ENCODE measurements at regions not wholly inside any gene's neighbourhood (a gene's known extent, or its start where the extent isn't known, plus 50 kb on each side); places are given as distances from the start of the nearest gene placed in this dataset.
A peak's percentile ranks its signal among the peaks of the same experiment; 100 is the strongest.

DNA sequence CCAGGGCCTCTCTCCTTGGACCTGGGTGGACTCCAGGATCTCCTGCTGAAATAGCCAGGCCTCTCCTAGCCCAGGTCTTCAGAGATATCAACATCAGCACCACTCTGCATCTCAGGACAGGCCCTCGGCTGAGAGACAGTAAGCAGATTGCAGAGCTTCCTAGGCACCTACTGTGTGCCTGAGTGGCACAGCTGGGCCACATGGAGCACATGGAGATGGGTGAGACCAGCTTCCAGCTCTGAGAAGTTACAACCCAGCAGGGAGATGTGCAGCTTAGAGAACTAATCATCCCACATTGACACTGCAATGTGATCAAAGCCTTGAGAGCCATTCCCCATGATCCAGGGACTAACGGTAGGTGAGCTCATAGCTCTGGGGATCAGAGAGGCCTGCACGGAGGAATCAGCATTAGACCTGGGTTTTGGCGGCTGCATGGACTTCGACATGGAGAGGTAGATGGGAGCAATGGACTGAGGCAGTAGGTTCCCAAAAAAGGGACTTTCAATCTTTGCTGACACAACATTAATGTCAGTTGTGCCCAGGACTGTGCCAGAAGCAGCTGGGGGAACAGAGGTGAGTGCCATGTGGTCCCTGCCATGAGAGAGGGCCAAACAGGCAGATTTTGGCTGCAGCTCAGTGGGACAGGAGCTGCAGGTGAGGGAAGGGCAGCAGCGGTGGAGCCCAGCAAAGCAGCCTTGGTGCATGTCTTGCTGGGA is 76.0 kb upstream of the LEP start:
- CTCF ChIA-PET, result no interaction called here
- POLR2A ChIA-PET, result no interaction called here
- DNase-seq (ENCODE audit: extremely low spot score), result no peak
- no peak for TF ChIP-seq SP1 (IDR thresholded peaks at IDR 0.05)
- no peak for TF ChIP-seq FOXM1 (IDR thresholded peaks at IDR 0.05; ENCODE audit: borderline replicate concordance)
- TF ChIP-seq SUZ12 (IDR thresholded peaks at IDR 0.05), result no peak
- TF ChIP-seq LEF1 (IDR thresholded peaks at IDR 0.05; ENCODE audit: borderline replicate concordance), result no peak
- no peak for TF ChIP-seq ZNF384 (IDR thresholded peaks at IDR 0.05)
- no peak for TF ChIP-seq FOXA1 (IDR thresholded peaks at IDR 0.05)
- no peak for TF ChIP-seq ARNT (IDR thresholded peaks at IDR 0.05)
- TF ChIP-seq TARDBP (IDR thresholded peaks at IDR 0.05), result no peak
- no peak for TF ChIP-seq NFRKB (IDR thresholded peaks at IDR 0.05)
- TF ChIP-seq L3MBTL2 (conservative IDR thresholded peaks at IDR 0.05), result no peak
- TF ChIP-seq BHLHE40 (IDR thresholded peaks at IDR 0.05; ENCODE audit: borderline replicate concordance), result no peak
- no peak for TF ChIP-seq HDGF (IDR thresholded peaks at IDR 0.05; ENCODE audit: borderline replicate concordance)
- TF ChIP-seq FOXK2 (IDR thresholded peaks at IDR 0.05), result no peak
- TF ChIP-seq ELF4 (IDR thresholded peaks at IDR 0.05), result no peak
- TF ChIP-seq, protein P1, sequence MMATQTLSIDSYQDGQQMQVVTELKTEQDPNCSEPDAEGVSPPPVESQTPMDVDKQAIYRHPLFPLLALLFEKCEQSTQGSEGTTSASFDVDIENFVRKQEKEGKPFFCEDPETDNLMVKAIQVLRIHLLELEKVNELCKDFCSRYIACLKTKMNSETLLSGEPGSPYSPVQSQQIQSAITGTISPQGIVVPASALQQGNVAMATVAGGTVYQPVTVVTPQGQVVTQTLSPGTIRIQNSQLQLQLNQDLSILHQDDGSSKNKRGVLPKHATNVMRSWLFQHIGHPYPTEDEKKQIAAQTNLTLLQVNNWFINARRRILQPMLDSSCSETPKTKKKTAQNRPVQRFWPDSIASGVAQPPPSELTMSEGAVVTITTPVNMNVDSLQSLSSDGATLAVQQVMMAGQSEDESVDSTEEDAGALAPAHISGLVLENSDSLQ (IDR thresholded peaks at IDR 0.05), result no peak

GRCh38 chr7:128165927-128166420 is 75.1 kb upstream of the LEP start:
- POLR2A ChIA-PET, result no interaction called here
- CTCF ChIA-PET, result no interaction called here
- no peak for TF ChIP-seq ELF4 (IDR thresholded peaks at IDR 0.05)
- no peak for TF ChIP-seq LEF1 (IDR thresholded peaks at IDR 0.05; ENCODE audit: borderline replicate concordance)
- no peak for TF ChIP-seq TARDBP (IDR thresholded peaks at IDR 0.05)
- TF ChIP-seq SUZ12 (IDR thresholded peaks at IDR 0.05), result no peak
- TF ChIP-seq L3MBTL2 (conservative IDR thresholded peaks at IDR 0.05), result no peak
- DNase-seq (ENCODE audit: extremely low spot score), result no peak

DNA sequence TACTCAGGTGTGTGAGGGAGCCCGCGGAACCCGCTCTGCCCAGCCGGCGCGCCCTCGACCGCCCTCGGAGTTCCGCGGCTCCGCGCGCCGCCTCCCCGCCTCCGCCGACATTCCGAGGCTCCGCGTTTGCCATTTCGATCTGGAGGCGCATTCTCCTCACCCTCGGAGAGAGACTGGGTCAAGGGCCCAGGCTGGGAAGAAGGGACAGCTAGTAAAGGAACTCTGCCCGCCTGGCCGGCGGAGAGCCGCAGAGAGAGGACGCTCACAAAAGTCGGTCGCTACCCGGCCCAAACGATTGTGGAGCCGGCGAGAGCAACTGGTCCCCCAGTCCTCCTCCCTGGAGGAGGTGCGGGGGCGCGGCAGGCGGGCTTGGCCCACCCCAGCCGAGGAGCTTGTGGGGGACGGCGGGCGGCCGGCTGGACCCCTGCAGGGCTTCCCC is 74.5 kb upstream of the LEP start:
- TF ChIP-seq FOXA1 (IDR thresholded peaks at IDR 0.05) (no peak), HDGF (IDR thresholded peaks at IDR 0.05; ENCODE audit: borderline replicate concordance) (no peak), LEF1 (IDR thresholded peaks at IDR 0.05; ENCODE audit: borderline replicate concordance) (no peak), ZNF384 (IDR thresholded peaks at IDR 0.05) (no peak), CTBP1 (IDR thresholded peaks at IDR 0.05; ENCODE audit: borderline replicate concordance) (no peak), SP1 (IDR thresholded peaks at IDR 0.05) (no peak), FOXK2 (IDR thresholded peaks at IDR 0.05) (no peak), FOXM1 (IDR thresholded peaks at IDR 0.05; ENCODE audit: borderline replicate concordance) (no peak)
- POLR2A ChIA-PET, result no interaction called here
- CTCF ChIA-PET, result interaction anchor here (0.7 kb wide), 1 partner anchor 24 kb away, joined by 3 read pairs; no protein-coding TSS in a partner anchor
- no peak for DNase-seq (ENCODE audit: extremely low spot score)

DNA sequence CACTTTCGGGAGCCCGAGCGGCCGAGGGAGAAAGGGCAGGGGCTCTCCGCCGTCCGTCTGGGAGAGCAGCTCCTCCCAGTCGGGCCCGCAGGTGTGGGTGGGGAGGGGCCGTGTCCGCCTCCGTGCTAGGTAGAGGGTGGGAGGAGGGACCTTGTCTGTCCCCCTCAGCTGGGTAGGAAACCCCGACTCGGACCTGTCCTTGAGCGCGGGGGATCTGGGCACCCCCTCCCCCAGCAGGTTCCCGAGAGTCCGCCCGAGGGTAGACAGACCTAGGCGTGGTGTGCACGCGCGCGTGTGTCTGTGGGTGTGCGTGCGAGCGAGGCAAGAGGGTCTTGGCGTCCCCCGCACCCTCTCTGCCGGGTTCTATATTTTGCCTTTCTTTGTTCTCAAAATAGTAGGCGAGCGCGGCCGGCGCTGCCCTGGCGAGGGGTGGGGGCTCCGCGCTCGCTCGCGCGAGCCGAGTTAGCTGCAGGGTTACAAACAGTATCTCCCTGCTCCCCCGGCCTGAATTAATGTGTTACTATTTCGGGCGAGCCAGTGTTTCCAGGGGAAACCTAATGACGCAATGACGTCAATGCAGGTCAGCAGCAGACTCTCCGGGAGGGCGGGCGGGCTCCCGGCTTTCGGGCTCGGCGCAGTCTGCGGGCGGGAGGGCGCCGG is 73.9 kb upstream of the LEP start:
- CTCF ChIA-PET, result interaction anchor here (0.7 kb wide), 1 partner anchor 25 kb away, joined by 3 read pairs; no protein-coding TSS in a partner anchor
- DNase-seq (ENCODE audit: extremely low spot score), result peak; percentile 72
- TF ChIP-seq FOXK2 (IDR thresholded peaks at IDR 0.05) (no peak), ARNT (IDR thresholded peaks at IDR 0.05) (no peak), HDGF (IDR thresholded peaks at IDR 0.05; ENCODE audit: borderline replicate concordance) (no peak), L3MBTL2 (conservative IDR thresholded peaks at IDR 0.05) (no peak), FOXM1 (IDR thresholded peaks at IDR 0.05; ENCODE audit: borderline replicate concordance) (no peak), ZNF384 (IDR thresholded peaks at IDR 0.05) (no peak), SP1 (IDR thresholded peaks at IDR 0.05) (no peak), ELF4 (IDR thresholded peaks at IDR 0.05) (no peak), NFRKB (IDR thresholded peaks at IDR 0.05) (no peak), SUZ12 (IDR thresholded peaks at IDR 0.05) (no peak), TARDBP (IDR thresholded peaks at IDR 0.05) (no peak), CTBP1 (IDR thresholded peaks at IDR 0.05; ENCODE audit: borderline replicate concordance) (no peak), BHLHE40 (IDR thresholded peaks at IDR 0.05; ENCODE audit: borderline replicate concordance) (no peak), LEF1 (IDR thresholded peaks at IDR 0.05; ENCODE audit: borderline replicate concordance) (no peak), FOXA1 (IDR thresholded peaks at IDR 0.05) (no peak)
- TF ChIP-seq, protein P1 (IDR thresholded peaks at IDR 0.05), result no peak
- POLR2A ChIA-PET, result no interaction called here

DNA sequence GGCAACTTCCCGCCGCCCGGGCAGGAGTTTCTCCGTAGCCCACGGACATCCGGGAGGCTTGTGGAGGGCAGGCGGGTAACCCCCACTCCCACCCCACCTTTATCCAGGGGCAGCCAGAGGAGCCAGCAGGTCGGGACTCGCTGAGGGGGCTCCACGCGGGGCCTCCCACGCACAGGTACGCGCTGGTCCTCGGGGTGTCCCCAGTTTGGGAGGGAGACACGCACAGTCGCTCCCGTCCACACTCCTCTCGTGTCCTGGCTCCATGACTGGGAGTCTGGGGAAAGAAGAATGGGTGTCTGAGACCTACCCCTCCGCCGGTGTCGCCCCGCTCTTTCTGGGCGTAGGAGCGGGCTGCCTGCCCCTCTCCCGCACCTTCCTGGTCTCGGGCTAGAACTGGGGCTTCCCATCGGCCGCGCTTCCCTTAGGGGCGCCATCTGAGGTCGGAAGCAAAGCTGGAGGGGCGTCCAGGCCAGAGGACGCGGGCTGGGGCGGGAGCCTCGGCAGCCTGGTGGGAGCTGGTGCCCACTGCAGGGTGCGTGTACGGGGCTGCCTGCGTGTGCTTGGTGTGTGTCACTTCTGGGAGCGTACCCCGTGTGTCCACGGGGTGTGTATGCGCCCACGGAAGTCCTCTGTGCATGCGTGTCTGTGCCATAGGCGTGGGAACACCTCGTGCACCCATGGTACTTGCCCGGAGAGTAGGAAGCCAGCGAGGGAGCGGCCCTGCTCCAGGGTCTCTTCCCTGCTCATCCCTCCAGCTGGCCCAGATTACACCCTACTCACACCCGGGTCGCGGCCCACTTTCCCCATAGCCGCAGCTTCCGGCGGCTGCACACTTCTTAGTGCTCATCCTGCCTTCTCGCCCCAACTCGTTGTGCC is 73.0 kb upstream of the LEP start:
- ChIA-PET POLR2A (no interaction called here), CTCF (interaction anchor here (0.6 kb wide), 1 partner anchor 42 kb away, joined by 3 read pairs; no protein-coding TSS in a partner anchor)
- no peak for TF ChIP-seq L3MBTL2 (conservative IDR thresholded peaks at IDR 0.05)
- TF ChIP-seq, protein P1 (IDR thresholded peaks at IDR 0.05), result no peak
- TF ChIP-seq FOXA1 (IDR thresholded peaks at IDR 0.05), result no peak
- TF ChIP-seq ELF4 (IDR thresholded peaks at IDR 0.05), result no peak
- no peak for TF ChIP-seq FOXK2 (IDR thresholded peaks at IDR 0.05)
- TF ChIP-seq ZNF384 (IDR thresholded peaks at IDR 0.05), result no peak
- TF ChIP-seq BHLHE40 (IDR thresholded peaks at IDR 0.05; ENCODE audit: borderline replicate concordance), result no peak
- no peak for TF ChIP-seq CTBP1 (IDR thresholded peaks at IDR 0.05; ENCODE audit: borderline replicate concordance)
- TF ChIP-seq ARNT (IDR thresholded peaks at IDR 0.05), result no peak
- TF ChIP-seq LEF1 (IDR thresholded peaks at IDR 0.05; ENCODE audit: borderline replicate concordance), result no peak
- no peak for TF ChIP-seq TARDBP (IDR thresholded peaks at IDR 0.05)
- TF ChIP-seq FOXM1 (IDR thresholded peaks at IDR 0.05; ENCODE audit: borderline replicate concordance), result no peak
- TF ChIP-seq NFRKB (IDR thresholded peaks at IDR 0.05), result no peak
- no peak for TF ChIP-seq SUZ12 (IDR thresholded peaks at IDR 0.05)
- TF ChIP-seq HDGF (IDR thresholded peaks at IDR 0.05; ENCODE audit: borderline replicate concordance), result no peak
- TF ChIP-seq SP1 (IDR thresholded peaks at IDR 0.05), result no peak
- DNase-seq (ENCODE audit: extremely low spot score), result no peak
